ENCODE measurements at regions not wholly inside any gene's neighbourhood (a gene's known extent, or its start where the extent isn't known, plus 50 kb on each side); places are given as distances from the start of the nearest gene placed in this dataset.

DNA sequence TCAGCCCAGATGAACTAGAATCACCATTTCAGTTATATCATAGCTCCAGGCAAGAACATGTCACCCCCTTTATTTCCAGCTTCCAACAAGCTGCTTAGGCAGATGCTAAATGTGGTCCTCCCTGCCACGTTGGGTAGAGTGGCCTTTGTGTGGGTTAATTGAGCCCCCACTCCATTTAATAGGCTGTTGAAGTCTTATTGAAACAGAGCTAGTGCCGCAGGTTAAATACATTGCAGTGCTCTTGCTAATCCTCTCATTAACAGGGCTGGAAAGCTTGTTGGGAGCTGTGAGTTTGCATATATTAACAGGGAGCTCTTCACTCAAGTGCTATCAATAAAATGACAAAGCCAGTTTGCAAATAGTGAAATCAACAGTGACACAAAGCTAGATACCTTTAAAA lies 248.4 kb upstream of the CMC1 start:
- H3K27me3 ChIP-seq (ENCODE audit: control insufficient read depth in 2 of 2, insufficient read depth in 2 of 2, low read length in 2 of 2), result no peaks in the 10 kb centered on the region
- Mint-ChIP-seq H3K27ac (peak overlapping the region in 1 of 7 donors; percentile 3), H3K4me3 (no peak overlapping the region), H3K27me3 (ENCODE audit: low read depth in 3 of 3) (peaks cover 0 to 2% (median 1%) of the 10 kb centered on the region in 3 donors), H3K9me3 (peaks cover 0 to 5% (median 2%) of the 10 kb centered on the region in 7 donors), H3K36me3 (no peaks in the 10 kb centered on the region), H3K4me1 (no peaks in the 10 kb centered on the region)
- TF ChIP-seq, protein P1, sequence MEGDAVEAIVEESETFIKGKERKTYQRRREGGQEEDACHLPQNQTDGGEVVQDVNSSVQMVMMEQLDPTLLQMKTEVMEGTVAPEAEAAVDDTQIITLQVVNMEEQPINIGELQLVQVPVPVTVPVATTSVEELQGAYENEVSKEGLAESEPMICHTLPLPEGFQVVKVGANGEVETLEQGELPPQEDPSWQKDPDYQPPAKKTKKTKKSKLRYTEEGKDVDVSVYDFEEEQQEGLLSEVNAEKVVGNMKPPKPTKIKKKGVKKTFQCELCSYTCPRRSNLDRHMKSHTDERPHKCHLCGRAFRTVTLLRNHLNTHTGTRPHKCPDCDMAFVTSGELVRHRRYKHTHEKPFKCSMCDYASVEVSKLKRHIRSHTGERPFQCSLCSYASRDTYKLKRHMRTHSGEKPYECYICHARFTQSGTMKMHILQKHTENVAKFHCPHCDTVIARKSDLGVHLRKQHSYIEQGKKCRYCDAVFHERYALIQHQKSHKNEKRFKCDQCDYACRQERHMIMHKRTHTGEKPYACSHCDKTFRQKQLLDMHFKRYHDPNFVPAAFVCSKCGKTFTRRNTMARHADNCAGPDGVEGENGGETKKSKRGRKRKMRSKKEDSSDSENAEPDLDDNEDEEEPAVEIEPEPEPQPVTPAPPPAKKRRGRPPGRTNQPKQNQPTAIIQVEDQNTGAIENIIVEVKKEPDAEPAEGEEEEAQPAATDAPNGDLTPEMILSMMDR (IDR thresholded peaks at IDR 0.05), result no peak
- no peak overlapping the region for H3K9ac ChIP-seq (ENCODE audit: insufficient read depth, low read length, poor library complexity, severe bottlenecking)
- intact Hi-C loops (cut with micrococcal nuclease), result no loop called here
- no peak overlapping the region for H3K27ac ChIP-seq (ENCODE audit: low read depth in 1 of 2, low read length in 2 of 2)
- H3K4me3 ChIP-seq (replicated peaks in 1 of 3; ENCODE audit: low read depth in 2 of 3, low read length in 3 of 3), result no peak overlapping the region
- no peaks in the 10 kb centered on the region for H3K9me3 ChIP-seq (replicated peaks in 1 of 2; ENCODE audit: control insufficient read depth in 1 of 2, insufficient read depth in 1 of 2, low read length in 2 of 2)
- no peak overlapping the region for H2AFZ ChIP-seq (ENCODE audit: insufficient read depth, low read depth, low read length, poor library complexity, severe bottlenecking)
- H3K36me3 ChIP-seq (replicated peaks in 1 of 2; ENCODE audit: control insufficient read depth in 1 of 2, insufficient read depth in 2 of 2, low read length in 2 of 2), result no peaks in the 10 kb centered on the region
- no peaks in the 10 kb centered on the region for H3K4me1 ChIP-seq (ENCODE audit: control insufficient read depth in 1 of 2, insufficient read depth in 2 of 2, low read length in 2 of 2)
- no CpG with 5 or more reads among the region's 2 CpGs for WGBS (ENCODE audit: insufficient coverage)
- no peaks in the 10 kb centered on the region for H3K79me2 ChIP-seq (ENCODE audit: insufficient read depth, low read length)
- H3K4me2 ChIP-seq (replicated peaks; ENCODE audit: extremely low read depth, low read length, poor library complexity, severe bottlenecking), result no peak overlapping the region
- no peaks in the 10 kb centered on the region for H4K20me1 ChIP-seq (ENCODE audit: insufficient read depth, low read length)
- DNase-seq, result no peak

DNA sequence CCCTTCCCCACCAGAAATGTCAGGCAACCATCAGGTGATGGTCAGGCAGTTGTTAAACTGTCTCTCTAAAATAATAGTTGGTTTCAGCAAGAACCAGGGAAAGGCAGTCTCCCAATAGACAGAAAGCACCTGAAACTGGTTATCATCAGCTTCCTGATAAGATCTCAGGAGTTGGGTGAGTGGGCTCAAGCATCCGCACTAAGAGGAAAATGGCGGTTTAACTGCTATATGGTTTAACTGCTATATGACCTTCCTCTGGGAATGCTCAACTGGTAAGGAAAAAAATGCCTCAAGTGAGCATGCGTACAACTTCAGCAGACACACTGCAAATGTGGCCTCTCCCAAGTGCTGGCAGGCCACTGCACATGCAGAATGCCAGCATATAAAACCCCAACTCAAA lies 240.8 kb upstream of the CMC1 start:
- H3K9me3 Mint-ChIP-seq, result peaks cover 4 to 18% (median 12%) of the 10 kb centered on the region in 7 donors
- H2AFZ ChIP-seq (ENCODE audit: insufficient read depth, low read depth, low read length, poor library complexity, severe bottlenecking), result no peak overlapping the region
- H3K4me3 ChIP-seq (replicated peaks in 1 of 3; ENCODE audit: low read depth in 2 of 3, low read length in 3 of 3), result no peak overlapping the region
- H3K27me3 ChIP-seq (ENCODE audit: control insufficient read depth in 2 of 2, insufficient read depth in 2 of 2, low read length in 2 of 2), result no peaks in the 10 kb centered on the region
- H3K9ac ChIP-seq (ENCODE audit: insufficient read depth, low read length, poor library complexity, severe bottlenecking), result no peak overlapping the region
- no peak overlapping the region for H3K4me2 ChIP-seq (replicated peaks; ENCODE audit: extremely low read depth, low read length, poor library complexity, severe bottlenecking)
- no peak for DNase-seq
- H3K79me2 ChIP-seq (ENCODE audit: insufficient read depth, low read length), result no peaks in the 10 kb centered on the region
- H3K4me1 Mint-ChIP-seq, result no peaks in the 10 kb centered on the region
- H3K4me1 ChIP-seq (ENCODE audit: control insufficient read depth in 1 of 2, insufficient read depth in 2 of 2, low read length in 2 of 2), result no peaks in the 10 kb centered on the region
- no peak overlapping the region for H3K27ac ChIP-seq (ENCODE audit: low read depth in 1 of 2, low read length in 2 of 2)
- WGBS (ENCODE audit: insufficient coverage), result 97% methylated on average over 2 of the region's 3 CpGs
- no peak overlapping the region for H3K4me3 Mint-ChIP-seq
- H3K36me3 ChIP-seq (replicated peaks in 1 of 2; ENCODE audit: control insufficient read depth in 1 of 2, insufficient read depth in 2 of 2, low read length in 2 of 2), result no peaks in the 10 kb centered on the region
- H3K36me3 Mint-ChIP-seq, result no peaks in the 10 kb centered on the region
- intact Hi-C loops (cut with micrococcal nuclease), result no loop called here
- H3K27ac Mint-ChIP-seq, result no peak overlapping the region
- H4K20me1 ChIP-seq (ENCODE audit: insufficient read depth, low read length), result no peaks in the 10 kb centered on the region
- TF ChIP-seq, protein P1 (IDR thresholded peaks at IDR 0.05), result no peak
- H3K27me3 Mint-ChIP-seq (ENCODE audit: low read depth in 3 of 3), result peaks cover 0 to 1% (median 0%) of the 10 kb centered on the region in 3 donors
- peaks cover 6 to 12% of the 10 kb centered on the region in 2 donors for H3K9me3 ChIP-seq (replicated peaks in 1 of 2; ENCODE audit: control insufficient read depth in 1 of 2, insufficient read depth in 1 of 2, low read length in 2 of 2)
